Activated B cell treated with CpG ODN at 0.5 μM for 24 hours (primary cell): ENCODE measurements at regions not wholly inside any gene's neighbourhood (a gene's known extent, or its start where the extent isn't known, plus 50 kb on each side); places are given as distances from the start of the nearest gene placed in this dataset.
"Not testable (repeated sequence)": the region's sequence is repeated elsewhere in the genome, so short reads cannot be mapped to it uniquely, and the experiment has no call there.

Experiments
- ATAC-seq: fragments of 200-7000 bp; cut with Tn5 transposase; one replicate; pipeline ENCODE4 v1.10.0; 2021; ENCODE audit warnings: low read depth, mild to moderate bottlenecking, moderate library complexity
- CTCF ChIA-PET: fragments of 350-600 bp; sonication (Branson Sonifier 250); formaldehyde crosslinking; loops from one replicate; lab custom pipeline; 2021; ENCODE audit warnings: antibody characterized with exemption; lab: Charles Lee
- POLR2A ChIA-PET: fragments of 350-600 bp; sonication (Branson Sonifier 250); formaldehyde crosslinking; loops from one replicate; lab custom pipeline; 2021; ENCODE audit warnings: antibody characterized with exemption; lab: Charles Lee
- DNase-seq: peaks from one replicate; pipeline ENCODE4 v3.0.0; 2022
- H3K27ac Mint-ChIP-seq: one replicate; pipeline ENCODE4 v1.8.0; 2020; ENCODE audit warnings: mixed read lengths
- H3K27me3 Mint-ChIP-seq: one replicate; pipeline ENCODE4 v1.8.0; 2021; ENCODE audit warnings: mixed read lengths
- H3K36me3 Mint-ChIP-seq: one replicate; pipeline ENCODE4 v1.8.0; 2021; ENCODE audit warnings: low read depth, mixed read lengths
- H3K4me1 Mint-ChIP-seq: one replicate; pipeline ENCODE4 v1.8.0; 2021; ENCODE audit warnings: mixed read lengths
- H3K4me3 Mint-ChIP-seq: one replicate; pipeline ENCODE4 v1.8.0; 2020; ENCODE audit warnings: mild to moderate bottlenecking, mixed read lengths
- H3K9me3 Mint-ChIP-seq: one replicate; pipeline ENCODE4 v1.8.0; 2020; ENCODE audit warnings: mixed read lengths
- intact Hi-C: fragments of 100-400 bp; cut with micrococcal nuclease; formaldehyde crosslinking; loops from one replicate; pipeline ENCODE4 v1.15.1; 2024
- TF ChIP-seq, protein P1 (sequence below): fragments of 200-600 bp; IDR thresholded peaks from one replicate; pipeline ENCODE4 v1.8.0; 2022; ENCODE audit warnings: antibody characterized with exemption, mild to moderate bottlenecking

GRCh38 chr5:53291047-53291446 is 181.5 kb upstream of the MOCS2 start:
- no peak overlapping the region for H3K27ac Mint-ChIP-seq
- ATAC-seq, result no peak
- CTCF ChIA-PET, result no interaction called here

DNA sequence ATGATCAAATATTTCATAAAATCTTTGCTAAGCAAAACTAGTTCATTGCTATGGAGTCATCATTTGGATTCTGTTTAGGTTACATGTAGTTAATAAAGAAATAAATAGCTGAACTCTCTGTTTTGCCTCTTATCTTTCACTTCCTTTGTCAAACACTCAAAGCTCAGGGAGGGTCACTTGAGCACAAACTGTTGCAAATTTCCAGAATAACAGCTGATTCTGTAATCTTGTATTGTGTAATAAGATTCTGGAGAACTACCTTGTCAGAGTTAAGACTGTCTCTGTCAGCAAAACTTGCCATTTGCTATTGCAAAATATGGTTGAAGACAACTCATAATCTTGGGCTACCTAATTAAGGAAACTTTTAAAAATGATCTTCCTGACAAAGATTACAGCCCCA is 182.0 kb upstream of the MOCS2 start:
- intact Hi-C loops, result no loop called here
- POLR2A ChIA-PET, result no interaction called here
- TF ChIP-seq, protein P1, sequence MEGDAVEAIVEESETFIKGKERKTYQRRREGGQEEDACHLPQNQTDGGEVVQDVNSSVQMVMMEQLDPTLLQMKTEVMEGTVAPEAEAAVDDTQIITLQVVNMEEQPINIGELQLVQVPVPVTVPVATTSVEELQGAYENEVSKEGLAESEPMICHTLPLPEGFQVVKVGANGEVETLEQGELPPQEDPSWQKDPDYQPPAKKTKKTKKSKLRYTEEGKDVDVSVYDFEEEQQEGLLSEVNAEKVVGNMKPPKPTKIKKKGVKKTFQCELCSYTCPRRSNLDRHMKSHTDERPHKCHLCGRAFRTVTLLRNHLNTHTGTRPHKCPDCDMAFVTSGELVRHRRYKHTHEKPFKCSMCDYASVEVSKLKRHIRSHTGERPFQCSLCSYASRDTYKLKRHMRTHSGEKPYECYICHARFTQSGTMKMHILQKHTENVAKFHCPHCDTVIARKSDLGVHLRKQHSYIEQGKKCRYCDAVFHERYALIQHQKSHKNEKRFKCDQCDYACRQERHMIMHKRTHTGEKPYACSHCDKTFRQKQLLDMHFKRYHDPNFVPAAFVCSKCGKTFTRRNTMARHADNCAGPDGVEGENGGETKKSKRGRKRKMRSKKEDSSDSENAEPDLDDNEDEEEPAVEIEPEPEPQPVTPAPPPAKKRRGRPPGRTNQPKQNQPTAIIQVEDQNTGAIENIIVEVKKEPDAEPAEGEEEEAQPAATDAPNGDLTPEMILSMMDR, result no peak
- DNase-seq, result no peak
- CTCF ChIA-PET, result no interaction called here
- Mint-ChIP-seq H3K9me3 (peaks cover 16% of the 10 kb centered on the region), H3K4me3 (no peak overlapping the region), H3K27ac (no peak overlapping the region), H3K4me1 (no peaks in the 10 kb centered on the region), H3K36me3 (no peaks in the 10 kb centered on the region), H3K27me3 (no peaks in the 10 kb centered on the region)
- no peak for ATAC-seq

More at GRCh38 chr5:53291047-53291446, 181.5 kb upstream of the MOCS2 start:
- DNase-seq, result no peak
- Mint-ChIP-seq H3K9me3 (peaks cover 16% of the 10 kb centered on the region), H3K36me3 (no peaks in the 10 kb centered on the region), H3K27me3 (no peaks in the 10 kb centered on the region), H3K4me1 (no peaks in the 10 kb centered on the region), H3K4me3 (no peak overlapping the region)
- TF ChIP-seq, protein P1, result no peak
- POLR2A ChIA-PET, result no interaction called here
- intact Hi-C loops, result no loop called here

- Mint-ChIP-seq H3K9me3 (no peaks in the 10 kb centered on the region), H3K36me3 (no peaks in the 10 kb centered on the region), H3K4me3 (no peak overlapping the region), H3K4me1 (no peaks in the 10 kb centered on the region), H3K27ac (no peak overlapping the region), H3K27me3 (peaks cover 3% of the 10 kb centered on the region)
- ATAC-seq (no peak), DNase-seq (no peak)
- ChIA-PET CTCF (no interaction called here), POLR2A (no interaction called here)
- TF ChIP-seq, protein P1, result no peak
- intact Hi-C loops, result no loop called here
These were observed 181.6 kb upstream of the FST start for GRCh38 chr5:53298841-53299240.

- DNase-seq (no peak), ATAC-seq (no peak)
- H3K9me3 Mint-ChIP-seq, result no peaks in the 10 kb centered on the region
- peaks cover 3% of the 10 kb centered on the region for H3K27me3 Mint-ChIP-seq
- ChIA-PET POLR2A (no interaction called here), CTCF (no interaction called here)
- H3K4me1 Mint-ChIP-seq, result no peaks in the 10 kb centered on the region
- no peaks in the 10 kb centered on the region for H3K36me3 Mint-ChIP-seq
- intact Hi-C loops, result no loop called here
- TF ChIP-seq, protein P1, result no peak
- H3K27ac Mint-ChIP-seq, result no peak overlapping the region
- no peak overlapping the region for H3K4me3 Mint-ChIP-seq
These were observed 177.9 kb upstream of the FST start for GRCh38 chr5:53302529-53302928.

DNA sequence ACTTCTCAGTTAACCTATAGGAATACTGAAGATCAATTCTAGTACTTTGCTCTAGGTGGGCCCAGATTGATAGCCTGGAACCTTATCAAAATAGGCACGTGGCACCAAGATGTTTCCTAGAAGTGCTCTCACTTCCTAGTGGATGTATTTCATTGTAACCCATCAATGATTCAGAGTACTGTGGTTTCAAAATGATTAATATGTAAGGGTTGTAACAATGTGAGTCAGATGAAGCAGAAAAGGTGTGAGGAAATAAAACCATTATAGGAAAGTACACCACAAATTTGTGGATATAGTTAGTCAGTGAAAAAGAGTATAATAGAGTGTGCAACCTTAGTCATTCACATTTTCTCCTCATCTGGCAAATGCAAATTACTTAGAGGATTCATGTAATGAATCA is 177.3 kb upstream of the FST start:
- no peaks in the 10 kb centered on the region for H3K4me1 Mint-ChIP-seq
- no peak overlapping the region for H3K27ac Mint-ChIP-seq
- DNase-seq (no peak), ATAC-seq (no peak)
- POLR2A ChIA-PET, result no interaction called here
- TF ChIP-seq, protein P1, result no peak
- H3K27me3 Mint-ChIP-seq, result no peaks in the 10 kb centered on the region
- no peaks in the 10 kb centered on the region for H3K36me3 Mint-ChIP-seq
- intact Hi-C loops, result no loop called here
- no peak overlapping the region for H3K4me3 Mint-ChIP-seq
- no peaks in the 10 kb centered on the region for H3K9me3 Mint-ChIP-seq
- CTCF ChIA-PET, result no interaction called here

DNA sequence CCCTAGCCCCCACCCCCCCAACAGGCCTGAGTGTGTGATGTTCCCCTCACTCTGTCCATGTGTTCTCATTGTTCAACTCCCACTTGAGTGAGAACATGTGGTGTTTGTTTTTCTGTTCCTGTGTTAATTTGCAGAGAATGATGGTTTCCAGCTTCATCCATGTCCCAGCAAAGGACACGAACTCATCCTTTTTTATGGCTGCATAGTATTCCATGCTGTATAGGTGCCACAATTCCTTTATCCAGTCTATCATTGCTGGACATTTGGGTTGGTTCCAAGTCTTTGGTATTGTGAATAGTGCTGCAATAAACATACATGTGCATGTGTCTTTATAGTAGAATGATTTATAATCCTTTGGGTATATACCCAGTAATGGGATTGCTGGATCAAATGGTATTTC is 175.1 kb upstream of the FST start:
- intact Hi-C loops, DNase-seq, H3K4me3 Mint-ChIP-seq, POLR2A ChIA-PET, H3K4me1 Mint-ChIP-seq, ATAC-seq, H3K9me3 Mint-ChIP-seq, CTCF ChIA-PET, H3K27me3 Mint-ChIP-seq, H3K36me3 Mint-ChIP-seq, H3K27ac Mint-ChIP-seq: not testable (repeated sequence)
